ENCODE measurements at regions not wholly inside any gene's neighbourhood (a gene's known extent, or its start where the extent isn't known, plus 50 kb on each side); places are given as distances from the start of the nearest gene placed in this dataset.
A peak's percentile ranks its signal among the peaks of the same experiment; 100 is the strongest.

DNA sequence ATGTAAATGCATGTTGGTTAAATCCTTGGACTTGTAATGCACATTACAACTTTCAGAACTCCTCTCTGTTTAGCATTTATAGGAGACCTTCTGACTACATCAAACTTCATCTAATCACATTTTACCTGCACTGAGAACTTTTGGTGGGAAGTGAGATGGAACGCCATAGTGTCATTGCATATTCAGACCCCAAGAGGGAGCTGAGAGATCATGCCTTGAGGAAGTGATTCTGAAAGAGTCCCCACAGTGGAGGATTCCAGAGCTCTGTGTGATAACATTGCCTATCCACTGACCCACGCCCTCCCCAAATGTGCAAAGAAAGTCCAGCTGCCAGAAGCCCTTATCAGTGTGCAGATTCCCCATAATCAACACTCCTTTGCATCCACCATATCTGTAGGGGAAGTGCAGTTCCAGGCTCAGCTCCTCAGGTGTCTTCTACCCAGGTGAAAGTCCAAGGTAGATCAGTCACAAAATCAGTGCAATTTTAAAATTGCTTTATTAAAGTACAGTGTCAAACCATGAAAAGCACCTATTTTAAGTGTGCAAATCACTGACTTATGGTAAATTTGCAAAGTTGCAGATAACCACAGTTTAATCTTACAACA is 212.4 kb downstream of the RPIA start:
- TF ChIP-seq, protein P1, sequence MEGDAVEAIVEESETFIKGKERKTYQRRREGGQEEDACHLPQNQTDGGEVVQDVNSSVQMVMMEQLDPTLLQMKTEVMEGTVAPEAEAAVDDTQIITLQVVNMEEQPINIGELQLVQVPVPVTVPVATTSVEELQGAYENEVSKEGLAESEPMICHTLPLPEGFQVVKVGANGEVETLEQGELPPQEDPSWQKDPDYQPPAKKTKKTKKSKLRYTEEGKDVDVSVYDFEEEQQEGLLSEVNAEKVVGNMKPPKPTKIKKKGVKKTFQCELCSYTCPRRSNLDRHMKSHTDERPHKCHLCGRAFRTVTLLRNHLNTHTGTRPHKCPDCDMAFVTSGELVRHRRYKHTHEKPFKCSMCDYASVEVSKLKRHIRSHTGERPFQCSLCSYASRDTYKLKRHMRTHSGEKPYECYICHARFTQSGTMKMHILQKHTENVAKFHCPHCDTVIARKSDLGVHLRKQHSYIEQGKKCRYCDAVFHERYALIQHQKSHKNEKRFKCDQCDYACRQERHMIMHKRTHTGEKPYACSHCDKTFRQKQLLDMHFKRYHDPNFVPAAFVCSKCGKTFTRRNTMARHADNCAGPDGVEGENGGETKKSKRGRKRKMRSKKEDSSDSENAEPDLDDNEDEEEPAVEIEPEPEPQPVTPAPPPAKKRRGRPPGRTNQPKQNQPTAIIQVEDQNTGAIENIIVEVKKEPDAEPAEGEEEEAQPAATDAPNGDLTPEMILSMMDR (IDR thresholded peaks at IDR 0.05; ENCODE audit: low read length): peak; percentile 72
- no peak for TF ChIP-seq EZH2 (IDR thresholded peaks at IDR 0.05; ENCODE audit: borderline replicate concordance, low read length)
